Activated CD4-positive, alpha-beta T cell treated with anti-CD3 and anti-CD28 coated beads for 36 hours (primary cell): ENCODE measurements at regions not wholly inside any gene's neighbourhood (a gene's known extent, or its start where the extent isn't known, plus 50 kb on each side); places are given as distances from the start of the nearest gene placed in this dataset.

ENCODE experiments used
- ATAC-seq: fragments of 200-7000 bp; cut with Tn5 transposase; one replicate; pipeline ENCODE4 v1.10.0; 2021; ENCODE audit warnings: mild to moderate bottlenecking, moderate library complexity
- CTCF ChIA-PET: fragments of 350-600 bp; sonication (Branson Sonifier 250); formaldehyde crosslinking; loops from one replicate; lab custom pipeline; 2021; ENCODE audit warnings: antibody characterized with exemption; lab: Charles Lee
- POLR2A ChIA-PET: fragments of 350-600 bp; sonication (Branson Sonifier 250); formaldehyde crosslinking; loops from one replicate; lab custom pipeline; 2021; ENCODE audit warnings: antibody characterized with exemption, inconsistent platforms; lab: Charles Lee
- DNase-seq: peaks from one replicate; pipeline ENCODE4 v3.0.0-alpha.2; 2020
- H3K27ac Mint-ChIP-seq: one replicate; pipeline ENCODE4 v1.8.0; 2021; ENCODE audit warnings: mixed read lengths
- H3K27me3 Mint-ChIP-seq: one replicate; pipeline ENCODE4 v1.8.0; 2021; ENCODE audit warnings: mixed read lengths
- H3K36me3 Mint-ChIP-seq: one replicate; pipeline ENCODE4 v1.8.0; 2021; ENCODE audit warnings: low read depth, mixed read lengths
- H3K4me1 Mint-ChIP-seq: one replicate; pipeline ENCODE4 v1.8.0; 2021; ENCODE audit warnings: mixed read lengths
- H3K4me3 Mint-ChIP-seq: one replicate; pipeline ENCODE4 v1.8.0; 2021; ENCODE audit warnings: mild to moderate bottlenecking, moderate library complexity, mixed read lengths
- H3K9me3 Mint-ChIP-seq: one replicate; pipeline ENCODE4 v1.8.0; 2021; ENCODE audit warnings: low read depth, mixed read lengths
- intact Hi-C, 2 experiments: fragments of 100-400 bp; cut with DNase I in 1 of 2; cut with micrococcal nuclease in 1 of 2; formaldehyde crosslinking; loops; one replicate each; pipeline versions ENCODE4 v1.14.2 to v1.15.1; 2022 to 2024; cut with DNase I, micrococcal nuclease

DNA sequence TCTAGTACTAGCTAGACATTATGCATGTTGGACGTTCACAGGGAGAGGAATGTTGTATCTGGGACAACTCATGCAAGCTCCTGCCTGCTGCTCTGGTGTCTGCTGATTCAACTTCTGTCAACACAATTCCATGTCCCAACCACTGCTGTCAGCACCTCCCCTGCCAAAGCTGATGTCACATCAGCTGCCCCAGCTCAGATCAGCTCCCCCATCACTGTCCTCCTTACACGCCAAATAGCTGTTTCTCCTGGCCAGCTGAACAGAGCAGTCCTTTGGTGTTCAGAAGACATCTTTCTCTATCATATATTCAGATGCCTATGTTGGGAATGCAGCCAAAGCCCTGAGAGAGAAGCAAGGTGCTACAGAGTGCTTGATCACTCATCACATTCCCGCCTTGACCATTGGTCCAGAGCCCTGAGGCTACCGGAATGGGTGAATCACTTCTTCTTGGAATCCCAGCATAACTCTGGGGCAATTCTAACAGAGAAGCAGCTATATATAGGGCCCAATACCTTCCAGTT lies 223.3 kb downstream of the SEC61B start:
- no peak overlapping the region for H3K27ac Mint-ChIP-seq
- no peak for ATAC-seq
- no peaks in the 10 kb centered on the region for H3K4me1 Mint-ChIP-seq
- no peaks in the 10 kb centered on the region for H3K9me3 Mint-ChIP-seq
- no peaks in the 10 kb centered on the region for H3K36me3 Mint-ChIP-seq
- intact Hi-C loops: no loop called here
- CTCF ChIA-PET: interaction anchor here (0.6 to 1.2 kb wide), 2 partner anchors 14 to 27 kb away, joined by 3 read pairs; no protein-coding TSS in a partner anchor
- POLR2A ChIA-PET: no interaction called here
- DNase-seq: no peak
- H3K27me3 Mint-ChIP-seq: peaks cover 23% of the 10 kb centered on the region
- H3K4me3 Mint-ChIP-seq: no peak overlapping the region

DNA sequence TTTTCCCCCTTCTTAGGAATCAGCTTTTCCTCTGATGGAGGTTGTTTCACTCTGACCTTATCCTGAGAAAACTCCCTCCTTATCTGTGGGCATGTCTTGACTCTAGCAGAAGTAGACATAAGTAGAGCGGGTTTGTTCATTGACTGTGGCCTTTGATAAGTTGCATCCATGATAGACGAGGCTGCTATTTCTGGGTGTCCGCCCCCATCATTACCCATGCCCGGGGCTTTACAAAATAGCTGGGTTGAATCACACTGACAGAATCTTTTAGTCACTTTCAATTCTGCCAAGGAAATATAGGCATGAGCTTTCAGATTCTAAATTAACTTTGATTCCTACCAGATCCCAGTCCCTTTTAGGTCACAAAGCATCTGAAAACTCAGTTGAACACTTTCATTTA lies 223.8 kb downstream of the SEC61B start:
- no peak overlapping the region for H3K4me3 Mint-ChIP-seq
- H3K27me3 Mint-ChIP-seq: peaks cover 23% of the 10 kb centered on the region
- ChIA-PET CTCF (interaction anchor here (1.2 kb wide), 1 partner anchor 15 kb away, joined by 3 read pairs; no protein-coding TSS in a partner anchor), POLR2A (no interaction called here)
- DNase-seq (no peak), ATAC-seq (no peak)
- intact Hi-C loops: no loop called here
- no peak overlapping the region for H3K27ac Mint-ChIP-seq
- H3K4me1 Mint-ChIP-seq: no peaks in the 10 kb centered on the region
- H3K9me3 Mint-ChIP-seq: no peaks in the 10 kb centered on the region
- no peaks in the 10 kb centered on the region for H3K36me3 Mint-ChIP-seq

DNA sequence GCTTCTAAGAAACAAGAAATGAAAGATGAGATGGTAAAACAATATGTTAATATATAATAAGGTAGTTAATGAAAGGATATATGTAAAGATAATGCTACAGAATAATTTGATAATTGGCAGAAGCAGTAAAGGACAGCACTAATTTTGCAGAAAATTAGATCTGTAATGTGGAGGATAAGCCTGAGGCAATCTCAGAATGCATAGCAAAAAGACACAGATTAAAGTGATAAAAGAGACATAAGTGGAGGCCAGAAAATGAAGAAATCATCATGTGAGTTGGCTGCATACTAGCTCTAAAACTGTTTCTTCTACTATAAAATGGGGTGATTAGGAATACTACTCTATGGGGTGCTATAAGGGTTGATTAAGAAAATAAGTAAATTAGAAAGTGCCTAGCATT lies 225.9 kb downstream of the SEC61B start:
- ATAC-seq (no peak), DNase-seq (no peak)
- intact Hi-C loops: no loop called here
- ChIA-PET POLR2A (no interaction called here), CTCF (interaction anchor here (1.1 kb wide), 1 partner anchor 14 kb away, joined by 4 read pairs; no protein-coding TSS in a partner anchor)
- H3K4me1 Mint-ChIP-seq: no peaks in the 10 kb centered on the region
- no peak overlapping the region for H3K4me3 Mint-ChIP-seq
- no peaks in the 10 kb centered on the region for H3K9me3 Mint-ChIP-seq
- H3K36me3 Mint-ChIP-seq: no peaks in the 10 kb centered on the region
- no peak overlapping the region for H3K27ac Mint-ChIP-seq
- peaks cover 28% of the 10 kb centered on the region for H3K27me3 Mint-ChIP-seq

DNA sequence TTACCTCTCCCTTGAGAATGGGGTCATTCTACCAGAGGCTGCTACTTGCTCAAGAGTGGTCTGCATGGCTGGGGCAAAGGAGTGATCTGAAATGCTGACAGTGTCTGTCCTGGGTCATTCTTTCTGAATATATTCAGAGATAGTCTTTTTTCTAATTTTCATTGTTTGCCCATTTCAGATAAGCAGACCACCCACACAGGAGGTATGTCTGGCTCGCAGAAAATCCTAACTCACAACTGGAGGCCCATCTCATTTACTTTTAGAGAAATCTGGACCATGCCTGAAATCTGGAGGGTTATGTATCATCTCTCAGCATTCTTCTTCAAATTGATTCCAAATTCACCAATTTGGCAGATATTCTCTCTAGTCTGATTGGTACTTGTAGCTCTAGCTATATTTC lies 227.6 kb downstream of the SEC61B start:
- H3K27me3 Mint-ChIP-seq: peaks cover 24% of the 10 kb centered on the region
- H3K4me3 Mint-ChIP-seq: no peak overlapping the region
- no peaks in the 10 kb centered on the region for H3K9me3 Mint-ChIP-seq
- CTCF ChIA-PET: interaction anchor here (0.7 kb wide), 1 partner anchor 104 kb away, joined by 4 read pairs; no protein-coding TSS in a partner anchor
- DNase-seq: no peak
- no peak for ATAC-seq
- H3K4me1 Mint-ChIP-seq: no peaks in the 10 kb centered on the region
- intact Hi-C loops: no loop called here
- H3K36me3 Mint-ChIP-seq: no peaks in the 10 kb centered on the region
- H3K27ac Mint-ChIP-seq: no peak overlapping the region
- POLR2A ChIA-PET: no interaction called here

DNA sequence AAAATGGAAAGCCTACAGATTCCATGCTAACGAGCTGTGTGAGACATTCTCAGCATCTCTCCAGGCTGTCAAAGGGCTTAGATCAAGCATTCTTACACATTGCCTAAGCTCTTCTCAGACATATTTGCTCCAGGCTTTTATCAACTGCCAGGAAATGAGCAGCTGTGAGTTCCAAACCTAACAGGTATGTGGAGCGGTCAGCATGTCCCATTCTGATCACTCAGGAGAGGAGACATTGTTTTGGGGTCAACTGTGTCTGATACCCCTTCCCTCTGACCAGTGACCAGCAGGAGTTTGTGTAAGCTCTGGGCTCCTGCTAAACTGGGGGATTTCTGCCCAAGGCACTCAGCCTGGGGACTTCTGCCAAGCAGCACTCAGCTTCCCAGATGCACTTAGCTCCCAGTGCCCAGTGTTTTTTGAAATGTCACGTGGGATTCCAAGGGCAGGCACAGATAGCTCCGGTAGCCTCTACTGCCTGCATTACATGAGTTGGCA lies 229.1 kb downstream of the SEC61B start:
- CTCF ChIA-PET: interaction anchor here (0.7 to 0.9 kb wide), 3 partner anchors 32 to 280 kb away, joined by 3 read pairs; no protein-coding TSS in a partner anchor

DNA sequence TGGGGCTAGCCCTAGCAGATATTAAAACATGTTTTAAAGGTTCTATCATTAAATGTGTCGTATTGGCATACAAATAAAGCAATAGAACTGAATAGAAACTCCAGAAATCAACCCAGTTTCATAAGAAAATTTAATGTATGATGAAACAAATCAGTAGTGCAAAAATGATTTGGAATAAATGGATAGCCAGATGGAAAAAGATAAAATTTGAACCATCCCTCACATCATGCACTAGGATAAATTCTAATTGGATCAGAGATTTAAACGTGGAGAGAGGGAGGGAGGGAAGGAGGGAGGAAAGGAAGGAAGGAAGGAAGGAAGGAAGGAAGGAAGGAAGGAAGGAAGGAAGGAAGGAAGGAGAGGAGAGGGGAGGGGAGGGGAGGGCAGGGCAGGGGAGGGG lies 235.3 kb downstream of the SEC61B start:
- no peak for ATAC-seq
- intact Hi-C loops: no loop called here
- H3K27ac Mint-ChIP-seq: no peak overlapping the region
- CTCF ChIA-PET: interaction anchor here (1.1 kb wide), 1 partner anchor 482 kb away, joined by 3 read pairs; no protein-coding TSS in a partner anchor
- no peaks in the 10 kb centered on the region for H3K36me3 Mint-ChIP-seq
- H3K27me3 Mint-ChIP-seq: peaks cover 11% of the 10 kb centered on the region
- no peak overlapping the region for H3K4me3 Mint-ChIP-seq
- no peaks in the 10 kb centered on the region for H3K4me1 Mint-ChIP-seq
- DNase-seq: no peak
- H3K9me3 Mint-ChIP-seq: no peaks in the 10 kb centered on the region
- POLR2A ChIA-PET: no interaction called here

More for the DNA sequence above, 229.1 kb downstream of the SEC61B start:
- intact Hi-C loops: no loop called here
- no peaks in the 10 kb centered on the region for H3K36me3 Mint-ChIP-seq
- no peak overlapping the region for H3K27ac Mint-ChIP-seq
- H3K9me3 Mint-ChIP-seq: no peaks in the 10 kb centered on the region
- POLR2A ChIA-PET: no interaction called here
- H3K27me3 Mint-ChIP-seq: peaks cover 23% of the 10 kb centered on the region
- H3K4me1 Mint-ChIP-seq: no peaks in the 10 kb centered on the region
- DNase-seq: no peak
- no peak for ATAC-seq
- no peak overlapping the region for H3K4me3 Mint-ChIP-seq

DNA sequence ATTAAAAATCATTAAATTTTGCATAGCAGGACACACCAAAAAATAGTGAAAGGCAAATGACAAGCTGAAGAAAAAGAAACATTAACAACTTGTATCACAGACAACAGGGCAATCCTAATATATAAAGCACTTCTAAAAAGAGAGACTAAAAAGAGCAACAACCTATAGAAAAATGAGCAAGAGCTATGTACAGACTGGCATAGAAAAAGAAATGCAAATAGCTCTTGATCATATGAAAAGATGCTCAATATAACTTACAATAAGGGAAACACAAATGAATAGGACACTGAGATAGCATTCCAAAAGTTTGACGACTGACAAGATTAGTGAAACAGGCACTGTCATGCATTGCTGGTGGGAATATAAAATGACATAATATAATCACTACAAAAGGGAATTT lies 235.9 kb downstream of the SEC61B start:
- ATAC-seq (no peak), DNase-seq (no peak)
- Mint-ChIP-seq H3K36me3 (no peaks in the 10 kb centered on the region), H3K9me3 (no peaks in the 10 kb centered on the region), H3K27me3 (peaks cover 13% of the 10 kb centered on the region), H3K27ac (no peak overlapping the region), H3K4me1 (no peaks in the 10 kb centered on the region), H3K4me3 (no peak overlapping the region)
- POLR2A ChIA-PET: no interaction called here
- CTCF ChIA-PET: interaction anchor here (1.1 kb wide), 1 partner anchor 483 kb away, joined by 3 read pairs; no protein-coding TSS in a partner anchor
- intact Hi-C loops: no loop called here

DNA sequence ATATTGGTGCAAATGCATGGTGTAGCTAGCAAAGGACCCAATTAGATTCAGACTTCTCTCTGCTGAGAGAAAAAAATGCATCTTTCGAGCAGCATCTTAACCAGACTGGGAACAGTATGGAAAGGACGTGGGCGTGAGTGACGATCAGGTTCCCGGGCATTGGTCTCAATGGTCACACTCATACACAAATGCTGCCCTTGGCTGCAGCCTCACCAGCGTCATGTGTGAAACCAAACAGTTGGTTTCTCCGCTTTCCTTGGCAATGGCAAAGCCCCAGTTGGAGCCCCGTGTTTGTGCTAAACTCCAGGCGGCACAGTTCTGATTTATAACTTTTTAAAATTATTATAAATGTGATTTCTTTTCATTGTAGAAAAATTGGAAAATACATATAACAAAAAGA lies 237.8 kb downstream of the SEC61B start:
- Mint-ChIP-seq H3K4me3 (no peak overlapping the region), H3K27ac (no peak overlapping the region), H3K36me3 (no peaks in the 10 kb centered on the region), H3K4me1 (no peaks in the 10 kb centered on the region), H3K27me3 (peaks cover 9% of the 10 kb centered on the region), H3K9me3 (no peaks in the 10 kb centered on the region)
- ATAC-seq (no peak), DNase-seq (no peak)
- ChIA-PET POLR2A (no interaction called here), CTCF (no interaction called here)
- intact Hi-C loops: no loop called here

DNA sequence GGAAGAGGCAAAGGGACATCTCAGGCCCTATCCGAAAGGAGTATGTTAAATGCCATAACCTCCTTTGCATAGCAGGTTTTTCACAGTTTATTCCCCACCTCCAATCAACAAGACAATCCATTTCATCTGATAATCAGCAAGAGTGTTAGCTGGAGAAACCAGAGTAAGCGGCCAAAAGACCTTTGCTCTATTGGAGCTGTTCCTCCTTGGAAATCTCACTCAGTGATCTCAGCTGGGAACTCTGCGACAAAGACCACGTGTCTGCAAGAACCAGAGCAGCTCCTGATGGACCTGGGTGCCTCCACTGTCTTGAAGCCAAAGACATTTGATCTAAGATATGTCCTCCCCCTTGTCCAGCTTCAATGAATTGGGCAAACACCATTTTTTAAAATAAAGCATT lies 241.0 kb downstream of the SEC61B start:
- H3K4me3 Mint-ChIP-seq: no peak overlapping the region
- peaks cover 11% of the 10 kb centered on the region for H3K27me3 Mint-ChIP-seq
- intact Hi-C loops: no loop called here
- ATAC-seq: no peak
- H3K36me3 Mint-ChIP-seq: no peaks in the 10 kb centered on the region
- ChIA-PET CTCF (no interaction called here), POLR2A (no interaction called here)
- H3K27ac Mint-ChIP-seq: no peak overlapping the region
- no peaks in the 10 kb centered on the region for H3K4me1 Mint-ChIP-seq
- no peaks in the 10 kb centered on the region for H3K9me3 Mint-ChIP-seq
- DNase-seq: no peak

DNA sequence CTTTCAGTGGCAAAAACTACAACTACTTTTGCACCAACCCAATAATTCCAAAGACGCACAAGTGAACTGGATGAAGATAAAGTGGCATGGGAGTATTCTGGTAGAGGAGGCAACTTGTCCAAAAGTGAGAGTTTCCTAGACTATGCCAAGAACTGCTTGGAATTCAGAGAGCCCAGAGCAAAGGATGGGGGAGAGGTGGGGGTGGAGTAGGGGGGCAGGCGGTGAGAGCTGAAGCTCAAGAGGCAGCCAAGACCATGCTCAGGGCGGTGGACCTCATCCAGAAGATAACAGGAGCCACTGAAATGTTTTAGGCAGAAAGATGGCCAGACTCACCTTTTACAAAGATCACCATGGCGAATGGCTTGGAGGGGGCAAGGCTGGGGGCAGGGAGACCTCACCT lies 242.5 kb downstream of the SEC61B start:
- Mint-ChIP-seq H3K36me3 (no peaks in the 10 kb centered on the region), H3K4me1 (no peaks in the 10 kb centered on the region), H3K27me3 (peaks cover 11% of the 10 kb centered on the region), H3K4me3 (no peak overlapping the region), H3K9me3 (no peaks in the 10 kb centered on the region), H3K27ac (no peak overlapping the region)
- intact Hi-C loops: no loop called here
- no peak for DNase-seq
- ChIA-PET POLR2A (no interaction called here), CTCF (no interaction called here)
- no peak for ATAC-seq

DNA sequence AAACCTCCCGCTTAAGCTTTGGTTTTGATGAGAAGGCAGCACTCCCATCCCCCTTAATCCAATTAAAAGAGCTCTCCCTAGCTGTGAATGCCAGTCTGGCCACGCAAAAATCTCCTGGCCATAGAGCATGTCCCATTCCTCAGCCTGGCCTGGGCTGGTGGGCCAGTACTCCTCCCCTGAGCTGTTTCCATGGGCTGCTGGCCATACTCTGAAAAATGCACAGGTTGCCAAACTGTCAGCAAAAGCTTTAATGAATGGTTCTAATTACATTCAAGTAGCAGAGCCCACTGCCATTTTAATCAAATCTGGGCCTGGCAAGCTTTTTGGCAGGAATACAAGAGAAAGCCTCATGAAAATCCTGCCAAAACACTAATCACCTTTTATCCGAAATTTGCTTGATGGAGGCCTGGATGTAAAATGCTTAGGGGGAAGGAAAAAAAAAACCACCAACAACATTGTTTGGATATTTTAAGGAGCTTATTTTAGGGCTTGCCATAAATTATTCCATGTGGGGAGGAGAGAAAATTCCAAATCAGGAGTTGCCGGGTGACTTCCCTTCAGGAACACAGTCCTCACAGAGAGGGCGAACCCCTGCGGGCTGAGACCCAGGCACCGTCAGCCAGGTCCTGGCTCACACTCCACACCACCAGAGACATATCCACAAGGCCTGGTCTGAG lies 243.3 kb downstream of the SEC61B start:
- POLR2A ChIA-PET: no interaction called here
- no peaks in the 10 kb centered on the region for H3K9me3 Mint-ChIP-seq
- H3K36me3 Mint-ChIP-seq: no peaks in the 10 kb centered on the region
- H3K27ac Mint-ChIP-seq: no peak overlapping the region
- ATAC-seq: no peak
- no peak overlapping the region for H3K4me3 Mint-ChIP-seq
- no peaks in the 10 kb centered on the region for H3K4me1 Mint-ChIP-seq
- peaks cover 11% of the 10 kb centered on the region for H3K27me3 Mint-ChIP-seq
- intact Hi-C loops: no loop called here
- no peak for DNase-seq
- CTCF ChIA-PET: interaction anchor here (0.7 kb wide), 1 partner anchor 146 kb away, joined by 3 read pairs; no protein-coding TSS in a partner anchor

DNA sequence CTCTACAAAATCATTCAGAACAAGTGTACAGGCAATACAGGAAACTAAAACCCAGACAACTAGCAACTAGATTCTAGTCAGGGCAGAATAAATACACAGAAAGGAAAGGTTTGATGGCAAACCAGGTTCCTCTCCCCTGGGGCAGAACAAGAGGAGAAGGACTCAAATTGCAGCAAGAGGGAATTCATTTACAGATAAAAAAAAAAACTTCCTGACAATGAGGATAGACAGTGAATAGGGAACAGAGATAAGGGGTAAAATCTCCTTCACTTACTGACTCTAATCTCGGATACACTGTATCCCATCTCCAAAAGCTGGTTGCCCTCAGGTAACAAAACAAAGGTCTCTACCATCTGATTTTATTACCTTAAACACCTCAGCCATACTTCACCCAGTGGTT lies 244.0 kb downstream of the SEC61B start:
- CTCF ChIA-PET: interaction anchor here (0.7 kb wide), 1 partner anchor 147 kb away, joined by 3 read pairs; no protein-coding TSS in a partner anchor
- no peak overlapping the region for H3K27ac Mint-ChIP-seq

More for the DNA sequence above, 244.0 kb downstream of the SEC61B start:
- Mint-ChIP-seq H3K27me3 (peaks cover 11% of the 10 kb centered on the region), H3K36me3 (no peaks in the 10 kb centered on the region), H3K9me3 (no peaks in the 10 kb centered on the region), H3K4me1 (no peaks in the 10 kb centered on the region), H3K4me3 (no peak overlapping the region)
- POLR2A ChIA-PET: no interaction called here
- intact Hi-C loops: no loop called here
- ATAC-seq: no peak
- no peak for DNase-seq
